HFFc6 (cell line): ENCODE measurements at regions not wholly inside any gene's neighbourhood (a gene's known extent, or its start where the extent isn't known, plus 50 kb on each side); places are given as distances from the start of the nearest gene placed in this dataset.

Experiments used
- DNase-seq: peaks from one replicate; pipeline ENCODE4 v3.0.0-alpha.2; 2018
- H3K27ac Mint-ChIP-seq: 2 replicates; pipeline ENCODE4 v1.8.0; 2020; ENCODE audit warnings: mild to moderate bottlenecking, mixed read lengths
- H3K27me3 Mint-ChIP-seq: 2 replicates; pipeline ENCODE4 v1.8.0; 2021; ENCODE audit warnings: mild to moderate bottlenecking, moderate library complexity, mixed read lengths; ENCODE audit not compliant: insufficient read depth
- H3K36me3 Mint-ChIP-seq: 2 replicates; pipeline ENCODE4 v1.8.0; 2021; ENCODE audit warnings: low read depth, mixed read lengths
- H3K4me1 Mint-ChIP-seq: 2 replicates; pipeline ENCODE4 v1.8.0; 2020; ENCODE audit warnings: low read depth, mixed read lengths
- H3K4me3 Mint-ChIP-seq: 2 replicates; pipeline ENCODE4 v1.8.0; 2020; ENCODE audit warnings: mild to moderate bottlenecking, moderate library complexity, mixed read lengths
- H3K9me3 Mint-ChIP-seq: 2 replicates; pipeline ENCODE4 v1.8.0; 2020; ENCODE audit warnings: mild to moderate bottlenecking, mixed read lengths
- TF ChIP-seq, protein P1 (sequence below): fragments of 200-600 bp; sonication (generic); IDR thresholded peaks from 2 replicates; pipeline ENCODE4 v1.5.0; 2021; ENCODE audit warnings: antibody characterized with exemption, mild to moderate bottlenecking

DNA sequence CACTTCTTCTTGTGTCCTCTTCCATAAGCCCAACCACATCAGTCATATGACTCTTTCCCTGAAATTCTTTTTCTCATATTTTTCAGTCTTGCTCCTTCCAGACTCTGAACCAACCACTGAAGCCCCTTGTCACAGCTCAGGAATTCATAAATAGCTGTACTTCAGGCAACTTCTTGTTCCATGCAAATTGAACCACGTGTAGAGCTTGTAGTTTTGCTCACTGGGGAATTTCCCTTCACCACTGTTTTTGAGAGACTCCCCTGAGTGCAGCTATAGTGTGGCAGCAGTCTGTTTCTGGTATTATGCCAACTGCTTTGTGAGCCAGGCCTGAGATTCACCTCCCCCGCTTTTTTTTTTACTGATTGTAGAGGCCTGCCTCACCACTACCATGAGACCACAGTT lies 150.3 kb upstream of the SPAG17 start:
- no peaks in the 10 kb centered on the region for H3K27me3 Mint-ChIP-seq
- no peak overlapping the region for H3K4me3 Mint-ChIP-seq
- peak; percentile 19 for DNase-seq
- no peak overlapping the region for H3K27ac Mint-ChIP-seq
- H3K4me1 Mint-ChIP-seq, result peaks cover 40% of the 10 kb centered on the region
- no peaks in the 10 kb centered on the region for H3K9me3 Mint-ChIP-seq
- TF ChIP-seq, protein P1, sequence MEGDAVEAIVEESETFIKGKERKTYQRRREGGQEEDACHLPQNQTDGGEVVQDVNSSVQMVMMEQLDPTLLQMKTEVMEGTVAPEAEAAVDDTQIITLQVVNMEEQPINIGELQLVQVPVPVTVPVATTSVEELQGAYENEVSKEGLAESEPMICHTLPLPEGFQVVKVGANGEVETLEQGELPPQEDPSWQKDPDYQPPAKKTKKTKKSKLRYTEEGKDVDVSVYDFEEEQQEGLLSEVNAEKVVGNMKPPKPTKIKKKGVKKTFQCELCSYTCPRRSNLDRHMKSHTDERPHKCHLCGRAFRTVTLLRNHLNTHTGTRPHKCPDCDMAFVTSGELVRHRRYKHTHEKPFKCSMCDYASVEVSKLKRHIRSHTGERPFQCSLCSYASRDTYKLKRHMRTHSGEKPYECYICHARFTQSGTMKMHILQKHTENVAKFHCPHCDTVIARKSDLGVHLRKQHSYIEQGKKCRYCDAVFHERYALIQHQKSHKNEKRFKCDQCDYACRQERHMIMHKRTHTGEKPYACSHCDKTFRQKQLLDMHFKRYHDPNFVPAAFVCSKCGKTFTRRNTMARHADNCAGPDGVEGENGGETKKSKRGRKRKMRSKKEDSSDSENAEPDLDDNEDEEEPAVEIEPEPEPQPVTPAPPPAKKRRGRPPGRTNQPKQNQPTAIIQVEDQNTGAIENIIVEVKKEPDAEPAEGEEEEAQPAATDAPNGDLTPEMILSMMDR, result no peak
- H3K36me3 Mint-ChIP-seq, result no peaks in the 10 kb centered on the region

DNA sequence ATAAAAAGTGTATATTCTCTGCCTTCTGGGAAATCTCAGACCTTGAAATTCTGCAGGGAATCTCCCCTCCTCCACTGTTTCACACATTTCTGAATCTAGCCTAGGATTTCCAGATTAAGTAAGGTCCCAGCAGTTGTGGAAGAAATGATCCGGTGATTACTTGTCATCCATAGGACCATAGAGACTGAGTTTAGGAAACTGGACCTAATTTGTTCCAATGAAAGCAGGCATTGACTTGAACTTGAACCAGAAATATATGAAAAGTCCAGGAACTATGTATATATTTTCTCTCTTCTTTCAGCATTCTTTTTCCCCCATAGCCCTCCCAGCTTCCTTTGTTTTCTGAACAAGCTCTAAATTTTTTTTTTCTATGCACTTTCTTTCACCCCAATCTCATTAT lies 149.5 kb upstream of the SPAG17 start:
- H3K4me3 Mint-ChIP-seq, result no peak overlapping the region
- TF ChIP-seq, protein P1, result no peak
- no peak for DNase-seq
- peaks cover 2% of the 10 kb centered on the region; the same call in 1 of the 2 replicates for H3K27me3 Mint-ChIP-seq
- H3K27ac Mint-ChIP-seq, result no peak overlapping the region
- peaks cover 35% of the 10 kb centered on the region for H3K4me1 Mint-ChIP-seq
- no peaks in the 10 kb centered on the region for H3K36me3 Mint-ChIP-seq
- H3K9me3 Mint-ChIP-seq, result no peaks in the 10 kb centered on the region

DNA sequence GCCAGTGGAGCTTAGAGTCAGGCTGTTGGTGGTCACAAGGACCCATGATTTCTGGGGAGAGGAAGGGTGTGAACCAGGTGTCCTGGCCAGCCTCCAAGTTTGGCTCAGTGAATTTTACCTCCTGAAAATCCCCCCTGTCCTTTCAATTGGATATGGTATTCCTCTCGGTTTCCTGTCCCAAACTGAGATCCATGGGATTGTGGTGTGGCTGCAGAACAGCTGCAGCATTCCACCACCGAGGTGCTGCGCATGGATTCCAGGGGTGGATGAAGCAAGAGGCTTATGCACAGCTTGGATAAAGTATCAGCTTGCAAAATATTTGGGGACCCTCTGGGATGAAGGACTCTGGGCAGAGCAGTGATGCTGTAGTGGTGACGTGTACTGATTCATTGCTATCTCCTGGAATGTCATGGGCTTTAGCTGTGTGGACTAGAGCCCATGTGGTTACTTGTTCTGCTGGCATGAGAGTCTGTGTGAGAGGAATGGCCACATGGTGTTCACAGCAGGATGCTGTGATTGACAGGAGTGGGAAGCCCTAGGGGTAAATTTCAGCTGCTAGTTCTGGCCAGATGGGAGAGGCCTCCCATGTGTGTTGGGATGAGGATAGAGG lies 148.7 kb upstream of the SPAG17 start:
- TF ChIP-seq, protein P1, result no peak
- Mint-ChIP-seq H3K4me3 (no peak overlapping the region), H3K4me1 (peaks cover 27% of the 10 kb centered on the region), H3K36me3 (no peaks in the 10 kb centered on the region), H3K27ac (no peak overlapping the region), H3K27me3 (peaks cover 2% of the 10 kb centered on the region; the same call in 1 of the 2 replicates), H3K9me3 (no peaks in the 10 kb centered on the region)
- no peak for DNase-seq

DNA sequence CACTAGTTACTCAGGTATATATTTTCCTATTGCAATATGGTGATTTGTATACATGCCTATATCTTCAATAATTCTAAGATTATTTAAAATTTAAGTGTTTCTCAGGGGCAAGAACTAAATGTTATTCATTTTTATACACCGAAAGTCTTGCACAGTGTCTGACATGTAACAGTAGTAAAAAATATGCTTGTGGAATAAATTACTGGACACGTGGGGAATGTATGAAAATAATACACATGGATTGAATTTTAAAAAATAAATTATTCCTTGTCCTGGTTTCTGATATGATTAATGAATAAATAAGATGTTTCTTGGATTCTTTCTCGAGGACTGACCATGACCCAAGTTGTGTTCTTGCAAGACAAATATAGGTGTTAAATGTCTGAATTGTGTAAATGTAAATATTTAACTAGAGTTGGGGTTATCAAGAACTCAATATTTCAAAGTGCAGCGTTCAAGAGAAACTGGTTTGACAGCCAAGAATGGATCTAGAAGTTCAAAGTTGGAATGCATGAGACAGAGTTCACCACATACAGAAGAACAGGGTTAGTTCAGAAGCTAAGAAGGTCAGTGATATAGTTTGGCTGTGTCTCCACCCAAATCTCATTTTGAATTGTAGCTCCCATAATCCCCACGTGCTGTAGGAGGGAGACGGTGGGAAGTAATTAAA lies 142.1 kb upstream of the SPAG17 start:
- H3K27ac Mint-ChIP-seq, result no peak overlapping the region
- H3K27me3 Mint-ChIP-seq, result peaks cover 3% of the 10 kb centered on the region
- TF ChIP-seq, protein P1, result no peak
- H3K4me3 Mint-ChIP-seq, result no peak overlapping the region
- no peak for DNase-seq
- no peaks in the 10 kb centered on the region for H3K9me3 Mint-ChIP-seq
- H3K4me1 Mint-ChIP-seq, result peaks cover 6% of the 10 kb centered on the region; the same call in 1 of the 2 replicates
- no peaks in the 10 kb centered on the region for H3K36me3 Mint-ChIP-seq

DNA sequence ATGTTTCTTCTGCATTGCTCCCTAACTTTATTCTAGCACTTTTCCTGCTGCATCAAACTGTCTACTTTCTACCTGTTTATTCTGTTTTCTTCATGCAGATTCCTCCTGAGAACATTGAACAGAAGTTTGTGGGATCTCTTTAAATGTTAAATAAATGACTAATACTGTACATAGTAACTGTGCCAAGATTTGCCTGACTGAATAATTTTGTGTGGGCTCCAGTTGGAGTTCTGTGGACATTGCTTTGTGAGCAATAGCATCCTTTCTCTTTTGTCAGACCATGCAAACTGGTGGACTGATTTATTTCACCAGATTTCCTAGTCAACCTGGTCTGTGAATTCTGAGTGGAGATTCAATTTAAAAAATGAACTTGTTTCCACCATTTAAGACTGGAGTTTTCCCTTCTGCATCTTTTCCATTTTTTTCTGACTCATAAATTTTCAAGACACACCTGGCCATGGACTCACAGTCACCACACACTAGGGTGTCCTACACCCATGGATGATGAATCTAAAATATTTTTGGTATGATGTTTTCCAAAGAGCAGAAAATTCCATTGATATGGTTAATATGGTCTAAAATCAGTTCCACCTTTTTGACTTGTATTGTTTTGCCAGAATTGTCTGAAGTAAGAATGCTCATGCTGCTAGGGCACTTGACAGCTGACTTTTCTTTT lies 140.7 kb upstream of the SPAG17 start:
- H3K36me3 Mint-ChIP-seq, result no peaks in the 10 kb centered on the region
- no peak overlapping the region for H3K4me3 Mint-ChIP-seq
- H3K27me3 Mint-ChIP-seq, result peaks cover 3% of the 10 kb centered on the region
- peaks cover 6% of the 10 kb centered on the region; the same call in 1 of the 2 replicates for H3K4me1 Mint-ChIP-seq
- TF ChIP-seq, protein P1, result no peak
- H3K27ac Mint-ChIP-seq, result no peak overlapping the region
- H3K9me3 Mint-ChIP-seq, result no peaks in the 10 kb centered on the region
- DNase-seq, result no peak
